A172 (cell line): ENCODE measurements at regions not wholly inside any gene's neighbourhood (a gene's known extent, or its start where the extent isn't known, plus 50 kb on each side); places are given as distances from the start of the nearest gene placed in this dataset.

Experiments used
- DNase-seq: peaks from one replicate; pipeline ENCODE4 v3.0.0-alpha.2; 2015; ENCODE audit warnings: low spot score

DNA sequence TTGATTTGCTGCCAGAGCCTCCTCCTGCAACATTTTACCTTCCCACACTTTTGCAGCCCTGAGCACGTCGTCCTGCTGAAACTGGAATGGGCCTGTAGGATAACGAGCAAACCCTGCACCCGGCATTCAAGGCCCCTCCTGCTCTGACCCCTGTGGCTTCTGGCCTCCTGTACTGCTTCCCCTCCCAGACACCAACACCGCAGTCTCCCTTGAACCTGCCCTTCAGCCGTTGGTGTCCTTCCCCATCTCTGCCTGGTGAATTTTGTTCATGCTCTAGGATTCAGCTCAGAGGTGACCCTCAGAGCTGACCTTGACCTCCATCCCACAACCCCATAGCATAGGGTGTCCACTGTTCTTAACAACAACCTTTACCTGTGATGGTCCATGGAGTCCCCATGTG is 535.1 kb downstream of the MATN1 start:
- DNase-seq, result no peak

DNA sequence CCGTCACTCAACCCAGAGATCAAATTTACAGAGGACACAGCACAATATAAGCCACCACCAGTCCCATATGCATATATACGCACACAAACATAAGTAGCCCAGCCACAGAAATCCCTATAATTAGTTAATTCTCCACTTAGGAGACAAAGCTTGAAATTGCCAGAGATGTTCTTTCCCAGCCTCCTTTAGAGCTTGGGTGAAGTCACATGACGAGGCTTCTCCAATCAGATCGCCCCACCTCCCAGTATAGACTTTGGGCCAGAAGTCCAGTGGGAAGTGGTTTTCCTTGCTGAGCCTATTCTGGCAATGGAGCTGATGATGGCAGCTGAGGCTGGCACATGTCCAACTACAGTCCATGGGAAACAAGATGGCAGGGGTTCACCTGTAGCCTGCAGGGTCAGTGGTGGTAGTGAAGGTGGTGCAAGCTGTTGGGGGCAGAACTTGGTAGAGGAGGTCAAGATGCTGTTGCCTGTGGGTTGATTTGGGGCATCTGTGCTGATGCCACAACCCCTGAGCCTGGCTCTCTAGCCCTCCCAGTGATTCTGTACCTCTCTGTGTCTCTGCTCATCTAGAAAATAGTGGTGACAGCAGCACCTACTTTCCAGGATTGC is 535.9 kb downstream of the MATN1 start:
- DNase-seq, result no peak

DNA sequence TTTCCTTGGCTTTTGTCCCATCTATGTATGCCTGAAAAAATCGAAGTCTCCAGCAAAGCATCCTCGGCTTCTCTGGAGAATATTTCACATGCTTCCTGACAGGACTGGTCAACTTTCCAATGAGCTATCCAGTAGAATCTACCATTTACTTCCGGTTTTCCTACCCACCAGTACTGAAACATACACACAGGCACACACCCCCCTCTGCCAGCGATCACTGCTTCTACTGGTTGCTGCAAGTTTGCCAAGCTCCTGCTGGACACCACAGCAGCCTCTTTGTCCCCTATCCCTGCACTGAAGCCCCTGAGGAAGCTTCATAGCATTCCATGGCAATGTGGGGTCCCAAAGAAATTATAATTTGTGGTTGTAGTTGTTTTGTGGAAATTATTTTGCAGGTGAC is 536.8 kb downstream of the MATN1 start:
- no peak for DNase-seq

DNA sequence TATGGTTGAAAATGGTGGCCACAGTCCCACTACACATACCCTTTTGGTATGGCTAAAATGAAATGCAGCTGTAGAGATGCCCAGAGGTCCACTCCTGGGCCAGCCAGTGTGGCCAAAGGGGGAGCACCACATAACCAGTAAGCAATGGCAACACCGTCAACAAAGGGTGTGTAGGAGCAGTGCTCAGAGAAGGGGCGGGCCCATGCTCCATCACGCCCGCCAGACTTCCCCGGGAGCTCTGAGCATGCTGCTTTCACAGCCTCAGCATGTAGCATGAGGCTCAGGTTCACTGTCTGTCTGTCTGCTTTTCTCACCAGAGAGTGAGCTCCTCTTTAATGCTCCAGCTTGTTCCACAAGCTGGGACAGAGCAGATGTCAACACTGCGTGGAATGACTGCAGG is 537.6 kb downstream of the MATN1 start:
- DNase-seq, result no peak

DNA sequence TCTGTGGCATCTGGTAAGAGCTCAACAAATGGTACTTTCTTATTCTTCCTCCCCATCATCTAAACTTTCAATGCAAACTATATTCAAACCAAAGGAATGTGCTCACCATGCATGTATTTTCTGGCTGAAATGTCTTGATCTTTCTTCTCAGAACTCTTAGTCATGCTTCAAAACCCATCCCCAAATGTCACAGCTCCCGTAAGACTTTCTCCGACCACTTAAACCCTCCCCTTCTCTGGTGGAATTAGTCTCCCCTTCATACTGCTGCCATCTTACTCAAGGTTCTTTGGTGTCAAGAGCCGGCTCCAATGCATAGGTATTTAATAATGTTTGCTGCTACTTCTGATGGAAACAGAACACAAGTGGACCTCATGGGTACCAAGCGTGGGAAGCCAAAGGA is 538.1 kb downstream of the MATN1 start:
- no peak for DNase-seq

DNA sequence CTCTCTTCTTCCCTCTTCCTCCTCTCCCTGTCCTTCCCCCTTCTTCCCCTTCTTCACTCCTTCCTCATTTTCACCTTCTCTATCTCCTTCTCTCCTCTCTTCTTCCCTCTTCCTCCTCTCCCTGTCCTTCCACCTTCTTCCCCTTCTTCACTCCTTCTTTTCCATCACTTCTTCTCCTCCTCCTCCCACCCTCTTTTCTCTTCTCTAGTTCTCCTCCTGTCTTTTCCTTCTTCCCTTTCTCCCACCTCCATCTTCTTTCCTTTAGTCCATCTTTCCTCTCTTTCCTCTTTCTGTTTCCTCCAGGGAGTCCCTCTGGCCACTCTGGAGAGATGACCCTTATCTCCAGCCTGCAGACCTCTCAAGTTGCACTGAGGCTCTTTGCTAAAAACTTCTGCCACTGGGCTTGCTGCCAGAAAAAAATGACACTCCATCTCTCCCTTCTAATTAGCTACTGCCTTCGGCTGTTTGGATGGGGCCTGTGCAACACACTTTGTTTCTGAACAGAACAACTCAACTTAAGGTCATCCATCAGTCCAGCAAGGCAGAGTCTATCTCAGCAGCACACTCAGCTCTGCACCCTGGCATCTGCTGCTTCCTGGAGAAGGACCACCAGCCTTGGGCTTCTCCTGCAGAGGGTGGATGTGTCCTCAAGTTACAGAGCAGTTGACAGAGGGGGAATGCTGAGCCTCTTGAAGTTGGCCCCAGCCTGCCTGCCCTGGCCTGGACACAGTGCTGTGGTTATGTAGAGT is 538.8 kb downstream of the MATN1 start:
- DNase-seq, result no peak

DNA sequence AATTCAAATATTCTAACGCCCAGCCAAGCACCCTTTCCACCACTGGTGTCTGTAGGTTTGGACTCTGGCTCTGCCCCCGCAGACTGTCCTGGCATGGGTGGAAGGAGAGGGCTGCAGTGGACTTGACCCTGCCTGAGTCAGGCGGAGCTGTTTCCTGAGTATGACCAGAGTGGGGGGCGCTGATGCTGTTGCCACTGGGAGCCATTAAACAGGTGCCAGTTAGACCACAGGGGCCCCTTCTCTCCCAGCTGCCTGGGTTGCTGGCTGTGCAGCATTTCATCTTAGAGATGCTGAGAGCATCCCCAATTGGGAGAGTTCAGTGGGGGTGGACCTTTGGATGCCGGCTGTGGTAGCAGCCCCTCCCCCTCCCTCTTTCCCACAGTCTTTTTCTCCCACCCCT is 539.5 kb downstream of the MATN1 start:
- DNase-seq, result no peak

DNA sequence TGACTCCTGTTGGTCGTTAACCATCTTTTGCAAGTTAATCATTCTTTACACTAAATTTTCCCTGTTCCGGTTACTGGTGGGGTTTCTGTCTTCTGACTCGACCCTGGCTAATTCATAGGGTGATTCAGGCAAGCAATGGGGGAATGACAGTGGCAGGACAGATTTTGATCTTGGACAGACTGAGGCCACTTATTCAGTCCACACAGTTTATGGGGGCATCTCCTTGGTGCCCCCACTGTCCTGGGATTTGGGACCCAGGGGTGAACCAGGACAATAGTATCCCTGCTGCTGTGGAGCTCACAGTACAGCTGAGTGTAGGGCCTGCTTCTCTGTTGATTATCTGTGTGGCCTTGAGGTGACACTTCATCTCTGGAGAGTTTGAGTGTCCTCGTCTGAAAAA is 540.4 kb downstream of the MATN1 start:
- DNase-seq, result no peak

DNA sequence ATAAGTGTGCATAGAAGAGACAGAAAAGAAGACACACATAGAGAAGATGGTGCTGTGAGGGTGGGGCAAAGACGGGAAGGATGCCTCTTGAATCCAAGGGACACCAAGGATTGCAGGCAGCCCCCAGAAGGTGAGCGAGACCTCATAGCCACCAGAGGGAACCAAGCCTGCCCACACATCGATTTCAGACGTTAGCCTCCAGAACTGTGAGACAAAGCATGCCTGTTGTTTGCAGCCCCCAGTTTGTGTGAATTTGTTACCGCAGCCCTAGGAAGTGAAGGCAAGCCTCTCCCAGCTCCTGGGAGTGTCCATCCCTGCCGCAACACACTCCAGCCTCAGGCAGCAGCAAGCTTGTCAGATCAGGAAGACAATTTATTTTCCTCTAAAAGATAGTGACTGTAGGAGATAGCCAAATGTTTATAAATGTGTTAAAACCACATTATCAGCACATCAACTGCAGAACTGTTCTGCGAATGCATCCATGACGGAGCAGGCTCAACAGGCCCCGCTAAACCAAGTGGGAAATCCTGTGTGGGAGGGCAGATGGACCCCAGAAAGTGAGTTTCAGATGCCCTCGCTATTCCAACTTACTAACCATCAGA is 543.3 kb downstream of the MATN1 start:
- DNase-seq, result no peak

DNA sequence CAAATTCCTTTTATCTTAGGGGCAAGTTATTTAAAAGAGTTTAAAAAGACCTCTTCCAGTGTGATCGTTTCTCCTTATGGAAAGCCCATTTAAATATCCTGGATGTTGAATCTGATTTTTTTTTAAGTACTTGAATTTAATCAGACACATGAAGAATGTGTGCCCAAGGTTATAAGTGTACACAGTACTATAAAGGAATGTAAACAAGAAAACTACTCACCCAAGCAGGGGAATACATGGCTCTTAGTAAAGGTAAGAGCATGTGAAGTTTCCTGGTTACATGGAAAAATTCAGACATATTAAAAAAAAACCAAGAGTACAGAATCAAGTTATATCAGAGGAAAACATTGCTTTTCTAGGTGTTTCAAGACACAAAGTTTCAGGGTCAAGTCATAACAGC is 546.9 kb downstream of the MATN1 start:
- no peak for DNase-seq

DNA sequence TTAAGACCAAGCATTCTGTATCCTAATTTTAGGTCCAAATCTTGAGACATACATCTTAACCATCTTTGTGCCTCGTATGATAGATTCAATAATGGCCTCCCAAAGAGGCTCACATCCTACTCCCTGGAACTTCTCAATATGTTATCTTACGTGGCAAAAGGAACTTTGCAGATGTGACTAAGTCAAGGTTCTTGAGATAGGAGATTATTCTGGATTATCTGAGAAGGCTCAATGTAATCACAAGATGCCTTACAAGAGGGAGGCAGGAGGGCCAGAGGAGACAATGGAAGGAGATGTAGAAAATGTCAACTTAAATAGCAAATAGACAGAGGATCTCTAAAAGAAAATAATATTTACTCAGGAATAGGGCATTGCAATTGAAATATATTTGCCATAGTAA is 548.9 kb downstream of the MATN1 start:
- no peak for DNase-seq

DNA sequence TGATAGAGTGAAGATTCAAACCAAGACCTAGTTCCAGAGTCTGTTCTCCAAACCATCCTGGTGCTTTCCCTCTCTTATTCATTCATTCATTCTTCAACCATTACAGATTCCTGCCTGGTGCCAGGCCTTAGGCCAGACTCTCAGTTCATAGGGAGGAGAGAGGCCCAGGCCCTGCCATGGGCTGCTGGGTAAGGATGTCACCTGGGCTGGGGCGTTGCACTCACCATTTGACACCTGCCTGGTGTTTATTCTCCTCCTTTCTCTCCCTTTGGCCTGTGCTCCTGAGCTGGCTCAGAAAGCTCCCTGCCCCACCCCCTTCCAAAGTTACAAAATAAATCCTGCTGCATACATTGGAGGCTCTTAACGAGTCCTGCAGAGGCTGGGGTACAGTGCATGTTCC is 549.8 kb downstream of the MATN1 start:
- DNase-seq, result no peak

DNA sequence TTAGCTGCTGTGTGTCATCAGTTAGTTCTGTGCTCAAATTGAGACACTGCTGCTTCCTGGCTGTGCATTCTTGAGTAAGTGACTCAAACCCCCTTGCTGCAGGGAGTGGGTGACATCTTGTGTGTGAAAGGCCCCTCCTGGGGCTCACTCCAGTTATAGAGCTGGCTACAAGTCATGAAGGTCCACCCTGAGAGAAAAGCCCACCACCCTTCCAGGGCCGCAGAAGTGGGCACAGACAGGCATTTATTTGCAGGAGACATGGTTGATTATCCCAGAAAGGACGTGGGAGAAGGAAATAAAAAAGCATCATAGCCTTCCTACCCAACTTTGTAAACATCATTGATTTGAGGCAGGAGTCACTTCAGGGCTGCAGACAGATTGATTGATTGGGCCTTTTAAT is 550.6 kb downstream of the MATN1 start:
- no peak for DNase-seq

DNA sequence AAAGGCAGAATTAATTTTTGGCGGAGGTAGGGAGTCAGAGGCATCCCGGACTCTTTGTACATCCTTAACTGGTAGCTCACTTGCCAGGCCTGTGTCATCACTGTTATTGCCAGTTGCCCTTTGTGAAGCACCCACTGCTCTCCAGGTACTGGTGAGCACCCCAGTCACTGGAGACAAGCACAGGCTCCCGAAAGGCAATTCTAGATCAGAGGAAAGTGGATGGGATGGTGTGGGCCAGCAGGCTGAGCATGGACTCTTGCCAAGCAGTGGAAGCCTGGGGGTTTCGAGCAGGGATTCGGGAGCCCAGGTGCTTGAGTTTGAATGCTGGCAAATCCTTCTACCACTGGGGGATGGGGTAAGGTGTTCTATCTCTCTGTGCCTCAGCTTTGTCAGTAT is 551.1 kb downstream of the MATN1 start:
- no peak for DNase-seq

DNA sequence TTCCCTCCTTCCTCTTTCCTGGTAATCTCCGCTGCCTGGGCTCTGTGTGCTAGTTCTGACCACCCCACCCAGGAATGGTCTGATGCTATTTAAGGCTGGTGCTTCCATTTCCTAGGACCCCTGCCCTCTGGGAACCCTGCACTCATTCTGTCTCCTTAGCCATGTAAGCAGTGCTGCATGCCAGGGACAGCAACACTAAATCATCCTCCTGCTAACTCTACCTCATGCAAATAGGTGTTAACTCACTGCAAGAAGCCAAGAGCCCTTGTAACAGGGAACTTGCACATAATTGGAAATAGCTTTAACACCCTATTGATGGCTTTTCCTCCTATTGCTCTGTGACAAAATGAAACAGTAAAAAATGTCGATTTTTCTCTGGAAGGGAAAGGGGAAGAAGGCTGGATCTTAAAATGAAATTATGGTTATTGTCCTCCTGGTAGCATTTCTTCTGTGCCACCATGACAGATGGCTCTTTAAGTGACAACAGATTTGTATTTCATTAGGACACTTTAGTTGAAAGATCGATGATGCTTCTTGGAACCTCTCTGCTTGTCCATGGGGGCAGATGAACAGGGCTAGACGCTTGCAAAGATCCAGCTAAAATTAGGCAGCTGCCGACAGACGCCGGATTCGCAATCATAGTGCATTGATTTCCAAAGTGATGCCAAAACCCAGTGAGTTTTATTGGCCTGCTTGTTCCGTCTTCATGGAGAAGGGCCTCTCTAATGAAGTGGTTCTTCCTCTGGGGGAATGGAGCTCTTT is 551.7 kb downstream of the MATN1 start:
- no peak for DNase-seq

DNA sequence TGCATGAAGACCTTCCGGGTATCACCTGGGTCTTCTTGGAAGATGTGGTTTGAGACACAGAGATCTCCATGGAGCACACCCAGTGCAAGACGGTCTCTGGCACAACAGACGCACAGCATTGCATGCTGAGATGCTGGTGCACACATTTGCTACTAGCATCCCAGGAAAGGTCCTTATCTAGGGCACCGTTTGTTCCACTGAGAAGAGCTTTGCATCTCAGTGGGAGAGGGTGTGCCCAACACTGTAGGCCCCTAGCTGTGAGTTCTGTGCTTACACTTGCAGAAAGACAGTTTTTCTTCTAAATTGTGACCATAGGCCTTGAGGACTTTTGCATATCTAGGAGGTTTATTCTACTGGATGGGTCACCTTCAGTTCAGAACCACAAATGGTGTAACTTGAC is 554.1 kb downstream of the MATN1 start:
- no peak for DNase-seq

DNA sequence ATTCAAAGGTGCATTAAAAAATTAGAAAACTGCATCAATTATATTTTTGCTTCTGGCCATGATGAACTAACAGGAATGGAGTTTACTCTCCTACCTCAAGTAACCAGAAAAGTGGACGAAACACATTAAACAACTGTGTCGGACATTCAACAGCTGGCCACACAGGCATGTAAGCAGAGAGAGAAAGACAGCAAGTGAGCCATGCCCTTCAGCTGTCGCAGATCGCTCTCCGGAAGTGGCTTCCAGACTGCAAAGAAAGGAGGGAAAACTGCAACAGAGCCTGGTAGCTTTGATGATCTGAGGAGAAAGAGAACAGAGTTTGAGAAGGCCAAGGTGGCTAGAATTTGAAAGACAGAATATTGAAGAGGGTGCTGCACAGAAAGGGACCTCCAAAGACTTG is 557.2 kb downstream of the MATN1 start:
- no peak for DNase-seq

DNA sequence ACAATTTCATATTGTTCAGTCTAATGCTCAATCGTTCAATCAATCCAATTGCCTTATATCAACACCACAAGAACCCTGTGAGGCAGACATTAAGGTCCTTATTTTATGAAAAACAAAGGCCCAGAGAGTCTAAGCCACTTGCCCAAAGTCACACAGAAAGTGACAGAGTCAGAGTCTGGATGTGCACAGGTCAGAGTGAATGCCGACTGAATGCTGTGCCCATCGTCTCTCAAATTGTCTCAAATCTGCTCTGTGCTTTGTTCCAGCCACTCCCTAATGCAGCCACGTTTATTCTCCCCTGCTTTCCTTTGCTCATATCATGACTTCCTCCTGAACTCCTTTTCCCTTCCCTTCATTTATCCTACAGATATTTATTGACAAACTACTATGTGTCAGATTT is 558.3 kb downstream of the MATN1 start:
- no peak for DNase-seq

DNA sequence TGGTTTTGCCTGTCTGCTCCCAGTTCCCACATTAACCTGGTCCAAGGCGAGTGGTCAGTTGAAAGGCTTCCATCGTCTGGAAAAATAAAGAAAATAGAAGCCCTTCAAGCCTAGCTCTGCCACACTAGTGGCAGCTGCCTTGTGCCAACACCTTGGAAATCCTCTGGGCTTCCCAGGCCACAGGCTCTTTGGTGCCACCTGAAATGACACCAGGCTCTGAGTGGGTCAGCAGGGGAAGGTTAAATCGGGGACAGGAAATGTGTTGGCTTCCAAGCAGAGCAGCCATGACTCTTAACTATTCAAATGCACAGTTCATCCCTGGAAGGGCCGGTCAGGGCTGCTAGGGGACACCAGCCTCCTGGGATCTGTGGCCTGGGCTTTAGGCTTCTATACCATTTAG is 558.7 kb downstream of the MATN1 start:
- DNase-seq, result no peak

DNA sequence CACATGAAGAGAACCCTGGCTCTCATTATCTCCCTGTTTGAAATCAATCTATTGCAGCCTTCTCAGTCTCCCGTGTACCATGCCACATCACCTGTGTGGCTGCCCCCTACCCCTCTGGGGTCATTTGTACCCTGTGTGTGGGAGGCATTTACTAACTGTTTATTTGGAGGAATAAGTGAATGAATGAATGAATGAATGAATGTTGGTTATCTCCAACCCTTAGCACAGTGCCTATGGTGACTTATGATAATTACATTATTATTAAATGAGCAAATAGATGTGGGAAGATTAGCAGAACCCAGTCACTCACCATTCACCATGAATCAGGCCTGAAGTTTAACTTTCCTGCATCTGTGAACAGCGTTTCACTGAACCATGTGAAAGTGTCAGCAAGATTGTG is 560.8 kb downstream of the MATN1 start:
- no peak for DNase-seq

DNA sequence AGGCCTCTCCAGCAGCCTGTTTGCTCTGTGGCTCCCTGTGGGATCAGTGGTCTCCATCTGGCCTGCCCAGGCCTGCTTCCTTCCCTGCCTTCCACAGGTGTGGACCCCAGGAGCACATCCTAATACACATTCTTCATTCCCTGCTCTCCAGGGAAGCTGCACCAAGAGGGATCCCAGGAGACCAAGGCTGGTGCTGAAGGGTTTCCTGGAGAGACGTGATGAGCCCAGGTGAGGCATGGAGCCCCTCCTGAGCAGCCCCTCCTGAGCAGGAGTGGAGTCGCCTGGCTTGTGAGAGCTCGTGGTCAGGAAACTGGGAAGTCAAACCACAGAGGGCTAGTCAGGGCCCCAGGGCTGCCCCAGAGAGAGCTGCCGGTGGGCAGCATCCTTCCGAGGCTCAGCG is 561.4 kb downstream of the MATN1 start:
- no peak for DNase-seq

DNA sequence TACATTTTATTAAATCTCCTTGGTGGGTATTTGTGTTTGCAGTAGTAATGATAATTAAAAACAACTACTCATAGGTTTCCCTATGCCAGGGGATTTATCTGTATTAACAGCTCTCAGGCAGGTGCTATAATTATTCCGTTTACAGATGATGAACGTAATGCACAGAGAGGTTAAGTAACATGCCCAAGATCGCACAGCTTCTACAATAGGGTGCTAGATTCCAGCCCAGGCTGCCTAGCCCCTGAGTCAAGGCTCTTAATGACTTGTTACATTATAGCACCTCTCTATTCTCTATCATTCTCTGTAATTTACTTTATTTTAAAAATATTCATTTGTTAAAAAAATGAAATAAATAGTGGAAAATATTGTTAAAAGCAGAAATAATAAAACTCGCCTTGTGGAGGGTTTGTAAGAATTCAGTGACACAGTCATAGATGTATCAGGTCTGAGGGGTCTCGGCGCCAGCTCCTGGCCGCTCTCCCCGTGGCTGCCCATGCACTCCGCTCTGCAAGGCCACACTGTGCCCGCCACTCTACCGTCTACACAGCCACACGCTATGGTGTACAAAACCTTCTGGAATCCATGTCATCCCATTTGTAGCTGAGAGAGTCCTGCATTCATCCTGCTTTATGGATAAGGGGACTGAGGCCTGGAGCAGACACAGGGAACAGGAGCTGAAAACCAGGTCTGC is 562.2 kb downstream of the MATN1 start:
- no peak for DNase-seq
